Left ventricle myocardium inferior (tissue), 1 donor: ENCODE measurements at regions not wholly inside any gene's neighbourhood (a gene's known extent, or its start where the extent isn't known, plus 50 kb on each side); places are given as distances from the start of the nearest gene placed in this dataset.
"Not testable (repeated sequence)": the region's sequence is repeated elsewhere in the genome, so short reads cannot be mapped to it uniquely, and the experiment has no call there.

Experiments used
- DNase-seq: peaks from one replicate; pipeline ENCODE4 v3.0.0-alpha.2; 2020
- H3K27ac ChIP-seq: fragments of 200-600 bp; replicated peaks from 2 replicates; pipeline ENCODE4 v1.8.0; 2021
- H3K27me3 ChIP-seq: fragments of 200-600 bp; 2 replicates; pipeline ENCODE4 v1.8.0; 2021; ENCODE audit warnings: low read depth
- H3K36me3 ChIP-seq: fragments of 200-600 bp; 2 replicates; pipeline ENCODE4 v1.8.0; 2021
- H3K4me1 ChIP-seq: fragments of 200-600 bp; 2 replicates; pipeline ENCODE4 v1.8.0; 2021
- H3K4me3 ChIP-seq: fragments of 200-600 bp; 2 replicates; pipeline ENCODE4 v1.8.0; 2021; ENCODE audit warnings: mild to moderate bottlenecking, moderate library complexity
- H3K9me3 ChIP-seq: fragments of 200-600 bp; replicated peaks from 2 replicates; pipeline ENCODE4 v1.8.0; 2021
- CTCF ChIP-seq: fragments of 200-600 bp; IDR thresholded peaks from 2 replicates; pipeline ENCODE4 v1.8.0; 2021; ENCODE audit warnings: antibody characterized with exemption, mild to moderate bottlenecking, borderline replicate concordance
- intact Hi-C: fragments of 100-400 bp; cut with micrococcal nuclease; formaldehyde crosslinking; loops from one replicate; pipeline ENCODE4 v1.11.0; 2022
- donor health status: DM: no; HTN: yes; CAD: no; lungs with severe emphysema.

- DNase-seq: no peak
- Histone ChIP-seq H3K4me1 (no peaks in the 10 kb centered on the region), H3K9me3 (peaks cover under 1% of the 10 kb centered on the region), H3K4me3 (no peak overlapping the region), H3K27ac (no peak overlapping the region), H3K27me3 (peaks cover 1% of the 10 kb centered on the region), H3K36me3 (no peaks in the 10 kb centered on the region)
- TF ChIP-seq CTCF: no peak
- intact Hi-C loops: no loop called here
Measured at GRCh38 chr2:71925268-71926088, 222.2 kb downstream of the CYP26B1 start.

GRCh38 chr2:71923887-71924533 lies 223.7 kb downstream of the CYP26B1 start:
- TF ChIP-seq CTCF: peak; percentile 88
- H3K4me3 ChIP-seq: no peak overlapping the region

GRCh38 chr2:71923143-71923525 lies 224.5 kb downstream of the CYP26B1 start:
- intact Hi-C loops: loop anchor here (5.0 kb wide), 1 partner anchor 229 kb away; no protein-coding TSS in a partner anchor
- Histone ChIP-seq H3K36me3 (no peaks in the 10 kb centered on the region), H3K4me3 (no peak overlapping the region), H3K4me1 (no peaks in the 10 kb centered on the region), H3K9me3 (peaks cover 16% of the 10 kb centered on the region), H3K27me3 (peaks cover 5% of the 10 kb centered on the region), H3K27ac (no peak overlapping the region)
- no peak for TF ChIP-seq CTCF
- DNase-seq: no peak

More at GRCh38 chr2:71923887-71924533, 223.7 kb downstream of the CYP26B1 start:
- Histone ChIP-seq H3K27ac (no peak overlapping the region), H3K4me1 (no peaks in the 10 kb centered on the region), H3K36me3 (no peaks in the 10 kb centered on the region), H3K9me3 (peaks cover 8% of the 10 kb centered on the region), H3K27me3 (peaks cover 5% of the 10 kb centered on the region)
- DNase-seq: peak; percentile 61
- intact Hi-C loops: loop anchor here (5.0 kb wide), 1 partner anchor 228 kb away; no protein-coding TSS in a partner anchor

GRCh38 chr2:71922499-71923142 lies 225.0 kb downstream of the CYP26B1 start:
- Histone ChIP-seq H3K4me1 (no peaks in the 10 kb centered on the region), H3K9me3 (peaks cover 21% of the 10 kb centered on the region), H3K27me3 (peaks cover 5% of the 10 kb centered on the region), H3K4me3 (no peak overlapping the region), H3K36me3 (no peaks in the 10 kb centered on the region), H3K27ac (no peak overlapping the region)
- TF ChIP-seq CTCF: no peak
- intact Hi-C loops: loop anchor here (5.0 kb wide), 1 partner anchor 230 kb away; no protein-coding TSS in a partner anchor
- no peak for DNase-seq

GRCh38 chr2:71922091-71922490 lies 225.6 kb downstream of the CYP26B1 start:
- H3K27me3 ChIP-seq: peaks cover 5% of the 10 kb centered on the region
- no peak overlapping the region for H3K27ac ChIP-seq
- H3K4me1 ChIP-seq: no peaks in the 10 kb centered on the region
- H3K9me3 ChIP-seq: peaks cover 23% of the 10 kb centered on the region
- TF ChIP-seq CTCF: no peak
- H3K36me3 ChIP-seq: no peaks in the 10 kb centered on the region
- DNase-seq: no peak
- no peak overlapping the region for H3K4me3 ChIP-seq
- intact Hi-C loops: loop anchor here (5.0 kb wide), 1 partner anchor 230 kb away; no protein-coding TSS in a partner anchor

- H3K4me1 ChIP-seq, DNase-seq, H3K27me3 ChIP-seq, H3K4me3 ChIP-seq, H3K27ac ChIP-seq, H3K36me3 ChIP-seq: not testable (repeated sequence)
- peaks cover 23% of the 10 kb centered on the region for H3K9me3 ChIP-seq
- intact Hi-C loops: loop anchor here (5.0 kb wide), 1 partner anchor 231 kb away; no protein-coding TSS in a partner anchor
Measured at GRCh38 chr2:71920819-71921218, 226.8 kb downstream of the CYP26B1 start.
